SK-N-SH (cell line): ENCODE measurements at regions not wholly inside any gene's neighbourhood (a gene's known extent, or its start where the extent isn't known, plus 50 kb on each side); places are given as distances from the start of the nearest gene placed in this dataset.

ENCODE experiments used
- CTCF ChIA-PET: fragments of 300-600, 350-600 bp; formaldehyde crosslinking; extraction: SDS; loops from one replicate; lab custom pipeline; 2021; lab: Yijun Ruan, JAX
- POLR2A ChIA-PET: fragments of 350-600 bp; sonication (Branson Sonifier 250); formaldehyde crosslinking; extraction: SDS; loops from one replicate; lab custom pipeline; 2020; ENCODE audit warnings: antibody characterized with exemption, inconsistent platforms; lab: Yijun Ruan, JAX
- DNase-seq: peaks from one replicate; pipeline ENCODE4 v3.0.0; 2012
- H2AFZ ChIP-seq: fragments of 200-600 bp; sonication (generic); 2 replicates; pipeline ENCODE4 v1.8.1; 2016; ENCODE audit warnings: antibody characterized with exemption, mild to moderate bottlenecking, low read depth
- H3F3A ChIP-seq: fragments of 200-600 bp; sonication (generic); replicated peaks from 2 replicates; pipeline ENCODE3; 2016; ENCODE audit warnings: antibody characterized with exemption, mild to moderate bottlenecking; ENCODE audit not compliant: insufficient read depth
- H3K27ac ChIP-seq, 2 experiments: fragments of 200-500 bp in 1 of 2; fragments of 200-600 bp in 1 of 2; sonication (Bioruptor generic) in 1 of 2; sonication (generic), shearing (Covaris generic) in 1 of 2; 2 replicates each; pipeline versions ENCODE4 v1.5.1 to v1.6.1; 2014 to 2016; ENCODE audit warnings: low read depth in 2 of 2, inconsistent platforms in 1 of 2, low read length in 1 of 2, mild to moderate bottlenecking in 1 of 2, mixed read lengths in 1 of 2
- H3K27me3 ChIP-seq: fragments of 200-600 bp; sonication (generic), shearing (Covaris generic); 2 replicates; pipeline ENCODE4 v1.6.1; 2016; ENCODE audit warnings: mixed run types; ENCODE audit not compliant: insufficient read depth
- H3K36me3 ChIP-seq, 2 experiments: fragments of 200-500 bp in 1 of 2; fragments of 200-600 bp in 1 of 2; sonication (Bioruptor generic) in 1 of 2; sonication (generic) in 1 of 2; replicated peaks in 1 of 2; 2 replicates each; pipeline versions ENCODE3 to v1.5.1; 2014 to 2016; ENCODE audit warnings: low read length in 1 of 2, mild to moderate bottlenecking in 1 of 2; ENCODE audit not compliant: insufficient read depth in 2 of 2, control insufficient read depth in 1 of 2
- H3K4me1 ChIP-seq, 2 experiments: fragments of 200-500 bp in 1 of 2; fragments of 200-600 bp in 1 of 2; sonication (Bioruptor generic) in 1 of 2; sonication (generic), shearing (Covaris generic) in 1 of 2; 2 replicates each; pipeline versions ENCODE4 v1.5.1 to v1.6.1; 2014 to 2016; ENCODE audit warnings: low read depth in 1 of 2, low read length in 1 of 2, mixed run types in 1 of 2; ENCODE audit not compliant: insufficient read depth in 2 of 2, control insufficient read depth in 1 of 2
- H3K4me2 ChIP-seq: fragments of 200-600 bp; sonication (generic), shearing (Covaris generic); 2 replicates; pipeline ENCODE4 v1.6.1; 2017; ENCODE audit warnings: mixed run types
- H3K4me3 ChIP-seq, 2 experiments: fragments of 200-500 bp in 1 of 2; fragments of 200-600 bp in 1 of 2; sonication (Bioruptor generic) in 1 of 2; sonication (generic), shearing (Covaris generic) in 1 of 2; 2 replicates each; pipeline versions ENCODE4 v1.5.1 to v1.8.1; 2014 to 2016; ENCODE audit warnings: low read depth in 2 of 2, inconsistent platforms in 1 of 2, low read length in 1 of 2, mild to moderate bottlenecking in 1 of 2, mixed read lengths in 1 of 2, moderate library complexity in 1 of 2
- H3K79me2 ChIP-seq: fragments of 200-600 bp; sonication (generic); 2 replicates; pipeline ENCODE4 v1.8.1; 2017; ENCODE audit warnings: mild to moderate bottlenecking; ENCODE audit not compliant: insufficient read depth
- H3K9ac ChIP-seq: fragments of 200-600 bp; sonication (generic); 2 replicates; pipeline ENCODE4 v1.6.1; 2017; ENCODE audit warnings: mixed run types
- H3K9me2 ChIP-seq: fragments of 200-600 bp; sonication (generic); 2 replicates; pipeline ENCODE4 v1.6.1; 2017; ENCODE audit warnings: mixed run types
- H3K9me3 ChIP-seq: fragments of 200-600 bp; sonication (generic); 2 replicates; pipeline ENCODE4 v1.6.1; 2017; ENCODE audit warnings: mixed run types, mild to moderate bottlenecking, moderate library complexity
- H4K20me1 ChIP-seq: fragments of 200-600 bp; sonication (generic); 2 replicates; pipeline ENCODE4 v1.6.1; 2017; ENCODE audit warnings: mild to moderate bottlenecking, mixed run types; ENCODE audit not compliant: insufficient read depth
- CHD2 ChIP-seq: fragments of 150-350 bp; IDR thresholded peaks from 2 replicates; pipeline ENCODE4 v1.6.1; 2018; ENCODE audit warnings: low read length; ENCODE audit not compliant: partially characterized antibody
- CTCF ChIP-seq: fragments of 200-600 bp; sonication (generic); IDR thresholded peaks from 2 replicates; pipeline ENCODE4 v1.6.1; 2017; ENCODE audit warnings: antibody characterized with exemption, mild to moderate bottlenecking, moderate library complexity
- ELF1 ChIP-seq: IDR thresholded peaks from 2 replicates; pipeline ENCODE4 v1.4.0; 2012
- EZH2phosphoT487 ChIP-seq: fragments of 200-600 bp; sonication (generic); IDR thresholded peaks from 2 replicates; pipeline ENCODE4 v1.6.1; 2017; ENCODE audit warnings: low read depth, mixed run types, mild to moderate bottlenecking, antibody characterized with exemption, moderate library complexity, borderline replicate concordance
- FOSL2 ChIP-seq: IDR thresholded peaks from 2 replicates; pipeline ENCODE4 v1.4.0; 2012; ENCODE audit warnings: low read depth, mild to moderate bottlenecking, moderate library complexity, borderline replicate concordance
- FOXJ3 ChIP-seq: sonication (generic); formaldehyde crosslinking; IDR thresholded peaks from 2 replicates; pipeline ENCODE4 v1.5.1; 2020; ENCODE audit warnings: mild to moderate bottlenecking, missing genetic modification reagents
- FOXM1 ChIP-seq: IDR thresholded peaks from 2 replicates; pipeline ENCODE4 v1.4.0; 2012; ENCODE audit warnings: low read depth, mild to moderate bottlenecking
- JUND ChIP-seq: IDR thresholded peaks from 2 replicates; pipeline ENCODE4 v1.4.0; 2012
- MAX ChIP-seq: IDR thresholded peaks from 2 replicates; pipeline ENCODE4 v1.4.0; 2012; ENCODE audit warnings: low read depth
- MEF2A ChIP-seq: IDR thresholded peaks from 2 replicates; pipeline ENCODE4 v1.4.0; 2012; ENCODE audit warnings: low read depth, borderline replicate concordance
- MXI1 ChIP-seq: IDR thresholded peaks from 2 replicates; pipeline ENCODE4 v1.6.1; 2012; ENCODE audit warnings: mild to moderate bottlenecking, low read depth, low read length, improper control_type of control experiment
- NRF1 ChIP-seq: IDR thresholded peaks from 2 replicates; pipeline ENCODE4 v1.6.1; 2012; ENCODE audit warnings: low read depth, mild to moderate bottlenecking, low read length
- PBX3 ChIP-seq: IDR thresholded peaks from 2 replicates; pipeline ENCODE4; 2012
- RAD21 ChIP-seq: IDR thresholded peaks from 2 replicates; pipeline ENCODE4 v1.6.1; 2012; ENCODE audit warnings: mild to moderate bottlenecking, low read length
- RCOR1 ChIP-seq: fragments of 150-350 bp; IDR thresholded peaks from 2 replicates; pipeline ENCODE4 v1.6.1; 2017; ENCODE audit warnings: antibody characterized with exemption, low read length
- RFX5 ChIP-seq: IDR thresholded peaks from 2 replicates; pipeline ENCODE4 v1.6.1; 2012; ENCODE audit warnings: mild to moderate bottlenecking, improper control_type of control experiment, low read length
- SMC3 ChIP-seq: IDR thresholded peaks from 2 replicates; pipeline ENCODE4 v1.6.1; 2012; ENCODE audit warnings: low read depth, low read length, improper control_type of control experiment
- TAF1 ChIP-seq: IDR thresholded peaks from 2 replicates; pipeline ENCODE4 v1.6.1; 2012; ENCODE audit warnings: low read depth, mild to moderate bottlenecking, low read length, moderate library complexity, borderline replicate concordance
- YY1 ChIP-seq: IDR thresholded peaks from 2 replicates; pipeline ENCODE4 v1.4.0; 2012; ENCODE audit warnings: low read depth, mild to moderate bottlenecking
- ZBTB33 ChIP-seq: IDR thresholded peaks from 2 replicates; pipeline ENCODE4 v1.4.0; 2012; ENCODE audit warnings: low read depth, borderline replicate concordance
- WGBS: methylation state at CpG from one replicate; pipeline ENCODE4 v1.1.6; 2017; ENCODE audit warnings: low lambda C conversion rate; 5-methylcytosine and 5-hydroxymethylcytosine counted together

GRCh38 chr13:85618521-85618920, 180.7 kb downstream of the SLITRK6 start:
- CTCF ChIA-PET = no interaction called here
- peaks cover 2% of the 10 kb centered on the region for H3F3A ChIP-seq
- DNase-seq = no peak
- no peaks in the 10 kb centered on the region for H3K36me3 ChIP-seq
- WGBS = 90% methylated on average over 5 of the region's 5 CpGs
- H3K79me2 ChIP-seq = no peaks in the 10 kb centered on the region
- H3K4me1 ChIP-seq = no peaks in the 10 kb centered on the region
- no peaks in the 10 kb centered on the region; the same call in 1 of the 2 replicates for H3K9me2 ChIP-seq
- H3K4me2 ChIP-seq = no peak overlapping the region
- H3K4me3 ChIP-seq = no peak overlapping the region
- no peak overlapping the region for H3K9ac ChIP-seq
- H2AFZ ChIP-seq = peak overlapping the region; percentile 71; the same call in 1 of the 2 replicates
- TF ChIP-seq SMC3 = no peak
- no peaks in the 10 kb centered on the region for H3K9me3 ChIP-seq
- H4K20me1 ChIP-seq = no peaks in the 10 kb centered on the region
- no peaks in the 10 kb centered on the region for H3K27me3 ChIP-seq
- POLR2A ChIA-PET = no interaction called here
- no peak overlapping the region for H3K27ac ChIP-seq

GRCh38 chr13:85616275-85616674, 182.9 kb downstream of the SLITRK6 start:
- Histone ChIP-seq H4K20me1 (no peaks in the 10 kb centered on the region), H3K4me3 (no peak overlapping the region), H3F3A (peaks cover 2% of the 10 kb centered on the region), H3K36me3 (no peaks in the 10 kb centered on the region), H3K27ac (no peak overlapping the region), H3K9me2 (no peaks in the 10 kb centered on the region; the same call in 1 of the 2 replicates), H2AFZ (no peak overlapping the region), H3K79me2 (no peaks in the 10 kb centered on the region), H3K9ac (no peak overlapping the region), H3K27me3 (no peaks in the 10 kb centered on the region), H3K9me3 (no peaks in the 10 kb centered on the region), H3K4me2 (no peak overlapping the region), H3K4me1 (no peaks in the 10 kb centered on the region)
- TF ChIP-seq RFX5 = no peak
- CTCF ChIA-PET = interaction anchor here (1.1 kb wide), 1 partner anchor 15 kb away, joined by 3 read pairs; no protein-coding TSS in a partner anchor
- WGBS = 83% methylated on average over 2 of the region's 2 CpGs
- DNase-seq = no peak
- POLR2A ChIA-PET = no interaction called here

- whole genome bisulfite sequencing = 100% methylated on average over 2 of the region's 2 CpGs
- Histone ChIP-seq H3K4me2 (no peak overlapping the region), H3K9ac (no peak overlapping the region), H3F3A (peaks cover 2% of the 10 kb centered on the region), H4K20me1 (no peaks in the 10 kb centered on the region), H3K27ac (no peak overlapping the region), H2AFZ (no peak overlapping the region), H3K27me3 (no peaks in the 10 kb centered on the region), H3K4me3 (no peak overlapping the region), H3K79me2 (no peaks in the 10 kb centered on the region), H3K9me2 (no peaks in the 10 kb centered on the region; the same call in 1 of the 2 replicates), H3K9me3 (no peaks in the 10 kb centered on the region), H3K4me1 (no peaks in the 10 kb centered on the region), H3K36me3 (no peaks in the 10 kb centered on the region)
- DNase-seq = no peak
- ChIA-PET POLR2A (no interaction called here), CTCF (no interaction called here)
- TF ChIP-seq CHD2 (no peak), MEF2A (no peak), FOXM1 (no peak), CTCF (no peak), YY1 (no peak), PBX3 (no peak), RAD21 (no peak), NRF1 (no peak), EZH2phosphoT487 (no peak), ELF1 (no peak), FOXJ3 (CRISPR knock-in tag) (no peak), MXI1 (no peak), MAX (no peak), JUND (no peak), RCOR1 (no peak), ZBTB33 (no peak), SMC3 (no peak), FOSL2 (no peak), TAF1 (no peak)
These were observed 184.2 kb downstream of the SLITRK6 start for GRCh38 chr13:85615031-85615430.
